Liver (tissue), 8 donors: ENCODE measurements at regions not wholly inside any gene's neighbourhood (a gene's known extent, or its start where the extent isn't known, plus 50 kb on each side); places are given as distances from the start of the nearest gene placed in this dataset.

ENCODE experiments used
- DNase-seq: peaks from one replicate; pipeline ENCODE4 v3.0.0-alpha.2; 2017; ENCODE audit warnings: low spot score
- H3K27ac ChIP-seq, 2 donors: one replicate each; pipeline ENCODE4 v1.7.0; 2013; ENCODE audit warnings: inconsistent platforms in 2 of 2, low read length in 2 of 2, control low read depth in 1 of 2, low read depth in 1 of 2, mild to moderate bottlenecking in 1 of 2
- H3K27me3 ChIP-seq, 4 donors: one replicate each; pipeline versions ENCODE4 v1.6.1 to v1.7.0; 2013; ENCODE audit warnings: low read length in 3 of 4, inconsistent platforms in 1 of 4, mild to moderate bottlenecking in 1 of 4, moderate library complexity in 1 of 4; ENCODE audit not compliant: control insufficient read depth in 4 of 4, insufficient read depth in 4 of 4
- H3K36me3 ChIP-seq, 4 donors: one replicate each; pipeline versions ENCODE4 v1.6.1 to v1.7.0; 2013; ENCODE audit warnings: low read length in 3 of 4, mild to moderate bottlenecking in 3 of 4, low read depth in 1 of 4, moderate library complexity in 1 of 4; ENCODE audit not compliant: control insufficient read depth in 4 of 4, insufficient read depth in 3 of 4
- H3K4me1 ChIP-seq, 4 donors: one replicate each; pipeline versions ENCODE4 v1.6.1 to v1.7.0; 2013; ENCODE audit warnings: low read length in 3 of 4, mild to moderate bottlenecking in 3 of 4, moderate library complexity in 1 of 4; ENCODE audit not compliant: control insufficient read depth in 4 of 4, insufficient read depth in 4 of 4
- H3K4me3 ChIP-seq, 3 donors: one replicate each; pipeline versions ENCODE4 v1.6.1 to v1.7.0; 2013; ENCODE audit warnings: low read length in 3 of 3, control low read depth in 1 of 3, low read depth in 1 of 3, mild to moderate bottlenecking in 1 of 3
- H3K9ac ChIP-seq, 2 donors: one replicate each; pipeline ENCODE4 v1.7.0; 2013; ENCODE audit warnings: low read length in 2 of 2, mild to moderate bottlenecking in 2 of 2, moderate library complexity in 2 of 2, control low read depth in 1 of 2, low read depth in 1 of 2
- H3K9me3 ChIP-seq, 4 donors: one replicate each; pipeline versions ENCODE4 v1.6.1 to v1.7.0; 2013; ENCODE audit warnings: low read length in 3 of 4; ENCODE audit not compliant: control insufficient read depth in 4 of 4
- EGR1 ChIP-seq, 2 donors: IDR thresholded peaks; 2 replicates each; pipeline ENCODE4 v1.6.1; 2016 to 2018; ENCODE audit warnings: antibody characterized with exemption in 2 of 2, low read depth in 2 of 2
- FOXA1 ChIP-seq: IDR thresholded peaks from 2 replicates; pipeline ENCODE4 v1.6.1; 2016; ENCODE audit warnings: antibody characterized with exemption
- FOXA2 ChIP-seq: IDR thresholded peaks from 2 replicates; pipeline ENCODE4 v1.6.1; 2016; ENCODE audit warnings: antibody characterized with exemption
- HNF4A ChIP-seq, 2 donors: conservative IDR thresholded peaks; 2 replicates each; pipeline ENCODE4 v1.6.1; 2016; ENCODE audit warnings: antibody characterized with exemption in 2 of 2, mild to moderate bottlenecking in 2 of 2
- HNF4G ChIP-seq: IDR thresholded peaks from 2 replicates; pipeline ENCODE4 v1.6.1; 2016; ENCODE audit warnings: antibody characterized with exemption
- JUND ChIP-seq, 2 donors: IDR thresholded peaks; 2 replicates each; pipeline ENCODE4 v1.6.1; 2016; ENCODE audit warnings: antibody characterized with exemption in 2 of 2
- NR2F2 ChIP-seq: IDR thresholded peaks from 2 replicates; pipeline ENCODE4 v1.6.1; 2016; ENCODE audit warnings: antibody characterized with exemption
- RAD21 ChIP-seq, 2 donors: IDR thresholded peaks; 2 replicates each; pipeline ENCODE4 v1.6.1; 2016; ENCODE audit warnings: antibody characterized with exemption in 2 of 2, mild to moderate bottlenecking in 2 of 2
- RXRA ChIP-seq, 2 donors: IDR thresholded peaks; 2 replicates each; pipeline ENCODE4 v1.6.1; 2017 to 2018; ENCODE audit warnings: antibody characterized with exemption in 2 of 2, mild to moderate bottlenecking in 1 of 2
- SP1 ChIP-seq: IDR thresholded peaks from 2 replicates; pipeline ENCODE4 v1.6.1; 2018; ENCODE audit warnings: antibody characterized with exemption, mild to moderate bottlenecking
- TAF1 ChIP-seq: conservative IDR thresholded peaks from 2 replicates; pipeline ENCODE4 v1.6.1; 2016; ENCODE audit warnings: antibody characterized with exemption, mild to moderate bottlenecking
- YY1 ChIP-seq: IDR thresholded peaks from 2 replicates; pipeline ENCODE4 v1.6.1; 2016; ENCODE audit warnings: antibody characterized with exemption, mild to moderate bottlenecking
- WGBS: extraction: QIAGEN DNeasy Blood & Tissue Kit; methylation state at CpG from one replicate; pipeline ENCODE4 v1.1.7; 2013; 5-methylcytosine and 5-hydroxymethylcytosine counted together
- TF ChIP-seq, protein P1 (sequence below): IDR thresholded peaks from 2 replicates; pipeline ENCODE4 v1.6.1; 2016; ENCODE audit warnings: antibody characterized with exemption
- TF ChIP-seq, protein P2 (sequence below): IDR thresholded peaks from 2 replicates; pipeline ENCODE4 v1.6.1; 2016; ENCODE audit warnings: antibody characterized with exemption
- TF ChIP-seq, protein P3 (sequence below): IDR thresholded peaks from 2 replicates; pipeline ENCODE4 v1.6.1; 2016; ENCODE audit warnings: antibody characterized with exemption, mild to moderate bottlenecking
- TF ChIP-seq, protein P4 (sequence below): IDR thresholded peaks from 2 replicates; pipeline ENCODE4 v1.6.1; 2016; ENCODE audit warnings: antibody characterized with exemption
- TF ChIP-seq, protein P5 (sequence below): fragments of 150-350 bp; IDR thresholded peaks from 2 replicates; pipeline ENCODE4 v1.5.1; 2017; ENCODE audit warnings: improper control_type of control experiment, low read depth, low read length; ENCODE audit not compliant: missing input control
- donor health status: healthy.
- donor health status: healthy.
- donor health status: healthy.
- donor health status: healthy.
- donor health status: healthy.

DNA sequence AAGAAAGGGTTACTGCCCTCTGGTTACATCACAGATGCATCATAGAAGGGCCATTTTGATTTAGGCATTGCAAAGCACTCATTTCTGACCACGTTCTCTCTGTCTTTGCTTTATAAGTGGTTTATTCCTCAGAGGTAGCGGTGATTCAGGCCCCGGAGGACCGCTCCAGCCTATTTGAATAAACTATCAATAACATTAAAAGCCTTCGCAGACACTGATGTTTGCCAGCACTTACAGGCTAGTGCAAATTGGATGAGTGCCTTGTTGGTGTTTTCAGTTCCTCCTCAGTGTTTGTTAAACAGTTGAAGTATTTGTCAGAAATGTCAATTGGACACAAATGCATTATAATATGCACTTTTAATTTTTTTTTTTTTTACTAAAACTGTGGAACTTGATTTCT, 120.2 kb downstream of the RXFP2 start:
- Histone ChIP-seq H3K27me3 (no peaks in the 10 kb centered on the region), H3K36me3 (no peaks in the 10 kb centered on the region), H3K4me3 (no peak overlapping the region), H3K4me1 (peaks cover 3 to 24% (median 13%) of the 10 kb centered on the region in 4 donors), H3K9me3 (no peaks in the 10 kb centered on the region), H3K27ac (peak overlapping the region; percentile 33 to 40), H3K9ac (no peak overlapping the region)
- TF ChIP-seq RXRA (IDR thresholded peaks at IDR 0.05) (no peak), HNF4G (no peak), FOXA1 (no peak), HNF4A (conservative IDR thresholded peaks at IDR 0.05) (no peak), YY1 (no peak), NR2F2 (no peak), TAF1 (no peak)
- TF ChIP-seq, protein P1, sequence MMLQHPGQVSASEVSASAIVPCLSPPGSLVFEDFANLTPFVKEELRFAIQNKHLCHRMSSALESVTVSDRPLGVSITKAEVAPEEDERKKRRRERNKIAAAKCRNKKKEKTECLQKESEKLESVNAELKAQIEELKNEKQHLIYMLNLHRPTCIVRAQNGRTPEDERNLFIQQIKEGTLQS = no peak
- TF ChIP-seq, protein P2, sequence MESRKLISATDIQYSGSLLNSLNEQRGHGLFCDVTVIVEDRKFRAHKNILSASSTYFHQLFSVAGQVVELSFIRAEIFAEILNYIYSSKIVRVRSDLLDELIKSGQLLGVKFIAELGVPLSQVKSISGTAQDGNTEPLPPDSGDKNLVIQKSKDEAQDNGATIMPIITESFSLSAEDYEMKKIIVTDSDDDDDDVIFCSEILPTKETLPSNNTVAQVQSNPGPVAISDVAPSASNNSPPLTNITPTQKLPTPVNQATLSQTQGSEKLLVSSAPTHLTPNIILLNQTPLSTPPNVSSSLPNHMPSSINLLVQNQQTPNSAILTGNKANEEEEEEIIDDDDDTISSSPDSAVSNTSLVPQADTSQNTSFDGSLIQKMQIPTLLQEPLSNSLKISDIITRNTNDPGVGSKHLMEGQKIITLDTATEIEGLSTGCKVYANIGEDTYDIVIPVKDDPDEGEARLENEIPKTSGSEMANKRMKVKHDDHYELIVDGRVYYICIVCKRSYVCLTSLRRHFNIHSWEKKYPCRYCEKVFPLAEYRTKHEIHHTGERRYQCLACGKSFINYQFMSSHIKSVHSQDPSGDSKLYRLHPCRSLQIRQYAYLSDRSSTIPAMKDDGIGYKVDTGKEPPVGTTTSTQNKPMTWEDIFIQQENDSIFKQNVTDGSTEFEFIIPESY = no peak
- TF ChIP-seq, protein P3, sequence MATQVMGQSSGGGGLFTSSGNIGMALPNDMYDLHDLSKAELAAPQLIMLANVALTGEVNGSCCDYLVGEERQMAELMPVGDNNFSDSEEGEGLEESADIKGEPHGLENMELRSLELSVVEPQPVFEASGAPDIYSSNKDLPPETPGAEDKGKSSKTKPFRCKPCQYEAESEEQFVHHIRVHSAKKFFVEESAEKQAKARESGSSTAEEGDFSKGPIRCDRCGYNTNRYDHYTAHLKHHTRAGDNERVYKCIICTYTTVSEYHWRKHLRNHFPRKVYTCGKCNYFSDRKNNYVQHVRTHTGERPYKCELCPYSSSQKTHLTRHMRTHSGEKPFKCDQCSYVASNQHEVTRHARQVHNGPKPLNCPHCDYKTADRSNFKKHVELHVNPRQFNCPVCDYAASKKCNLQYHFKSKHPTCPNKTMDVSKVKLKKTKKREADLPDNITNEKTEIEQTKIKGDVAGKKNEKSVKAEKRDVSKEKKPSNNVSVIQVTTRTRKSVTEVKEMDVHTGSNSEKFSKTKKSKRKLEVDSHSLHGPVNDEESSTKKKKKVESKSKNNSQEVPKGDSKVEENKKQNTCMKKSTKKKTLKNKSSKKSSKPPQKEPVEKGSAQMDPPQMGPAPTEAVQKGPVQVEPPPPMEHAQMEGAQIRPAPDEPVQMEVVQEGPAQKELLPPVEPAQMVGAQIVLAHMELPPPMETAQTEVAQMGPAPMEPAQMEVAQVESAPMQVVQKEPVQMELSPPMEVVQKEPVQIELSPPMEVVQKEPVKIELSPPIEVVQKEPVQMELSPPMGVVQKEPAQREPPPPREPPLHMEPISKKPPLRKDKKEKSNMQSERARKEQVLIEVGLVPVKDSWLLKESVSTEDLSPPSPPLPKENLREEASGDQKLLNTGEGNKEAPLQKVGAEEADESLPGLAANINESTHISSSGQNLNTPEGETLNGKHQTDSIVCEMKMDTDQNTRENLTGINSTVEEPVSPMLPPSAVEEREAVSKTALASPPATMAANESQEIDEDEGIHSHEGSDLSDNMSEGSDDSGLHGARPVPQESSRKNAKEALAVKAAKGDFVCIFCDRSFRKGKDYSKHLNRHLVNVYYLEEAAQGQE = no peak
- TF ChIP-seq, protein P4, sequence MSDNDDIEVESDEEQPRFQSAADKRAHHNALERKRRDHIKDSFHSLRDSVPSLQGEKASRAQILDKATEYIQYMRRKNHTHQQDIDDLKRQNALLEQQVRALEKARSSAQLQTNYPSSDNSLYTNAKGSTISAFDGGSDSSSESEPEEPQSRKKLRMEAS = no peak
- WGBS = 35% methylated on average over 5 of the region's 5 CpGs
- no peak for DNase-seq

DNA sequence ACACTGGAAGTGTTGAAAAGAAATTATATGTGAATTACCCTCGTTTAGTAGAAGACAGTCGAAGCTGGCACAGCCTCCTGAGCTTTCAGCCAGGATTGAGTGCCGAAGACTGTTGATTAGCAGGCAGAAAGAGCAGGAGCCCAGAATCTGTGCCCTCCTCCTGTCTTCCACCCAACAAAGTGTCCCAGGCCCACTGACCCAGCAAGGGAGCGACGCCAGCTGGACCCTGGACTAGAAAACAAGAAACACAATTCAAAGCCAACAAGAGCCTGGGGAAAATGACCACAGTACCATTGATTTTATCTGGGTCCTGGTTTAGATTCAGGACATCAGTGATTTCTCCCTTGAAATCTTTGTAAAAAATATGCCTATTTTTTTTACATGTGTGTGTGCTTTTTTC, 120.7 kb downstream of the RXFP2 start:
- WGBS = 27% methylated on average over 5 of the region's 5 CpGs
- Histone ChIP-seq H3K9me3 (no peaks in the 10 kb centered on the region), H3K36me3 (no peaks in the 10 kb centered on the region), H3K9ac (no peak overlapping the region), H3K4me1 (peaks cover 3 to 24% (median 13%) of the 10 kb centered on the region in 4 donors), H3K27me3 (no peaks in the 10 kb centered on the region), H3K4me3 (no peak overlapping the region), H3K27ac (peak overlapping the region; percentile 33 to 40)
- no peak for DNase-seq
- TF ChIP-seq, protein P2 = no peak
- no peak for TF ChIP-seq JUND (IDR thresholded peaks at IDR 0.05)
- TF ChIP-seq, protein P3 = no peak
- TF ChIP-seq NR2F2 = no peak
- TF ChIP-seq, protein P4 = no peak
- no peak for TF ChIP-seq YY1
- no peak for TF ChIP-seq FOXA1
- TF ChIP-seq RAD21 (IDR thresholded peaks at IDR 0.05) = no peak
- TF ChIP-seq, protein P1 = no peak
- no peak for TF ChIP-seq HNF4G
- TF ChIP-seq RXRA (IDR thresholded peaks at IDR 0.05) = peak in 1 of 2 donors; percentile 21
- TF ChIP-seq FOXA2 = no peak
- TF ChIP-seq HNF4A (conservative IDR thresholded peaks at IDR 0.05) = peak; percentile 67 to 71
- TF ChIP-seq EGR1 (IDR thresholded peaks at IDR 0.05; ENCODE audit: low read depth in 2 of 2) = no peak
- TF ChIP-seq SP1 = peak; percentile 22
- no peak for TF ChIP-seq TAF1
- TF ChIP-seq, protein P5, sequence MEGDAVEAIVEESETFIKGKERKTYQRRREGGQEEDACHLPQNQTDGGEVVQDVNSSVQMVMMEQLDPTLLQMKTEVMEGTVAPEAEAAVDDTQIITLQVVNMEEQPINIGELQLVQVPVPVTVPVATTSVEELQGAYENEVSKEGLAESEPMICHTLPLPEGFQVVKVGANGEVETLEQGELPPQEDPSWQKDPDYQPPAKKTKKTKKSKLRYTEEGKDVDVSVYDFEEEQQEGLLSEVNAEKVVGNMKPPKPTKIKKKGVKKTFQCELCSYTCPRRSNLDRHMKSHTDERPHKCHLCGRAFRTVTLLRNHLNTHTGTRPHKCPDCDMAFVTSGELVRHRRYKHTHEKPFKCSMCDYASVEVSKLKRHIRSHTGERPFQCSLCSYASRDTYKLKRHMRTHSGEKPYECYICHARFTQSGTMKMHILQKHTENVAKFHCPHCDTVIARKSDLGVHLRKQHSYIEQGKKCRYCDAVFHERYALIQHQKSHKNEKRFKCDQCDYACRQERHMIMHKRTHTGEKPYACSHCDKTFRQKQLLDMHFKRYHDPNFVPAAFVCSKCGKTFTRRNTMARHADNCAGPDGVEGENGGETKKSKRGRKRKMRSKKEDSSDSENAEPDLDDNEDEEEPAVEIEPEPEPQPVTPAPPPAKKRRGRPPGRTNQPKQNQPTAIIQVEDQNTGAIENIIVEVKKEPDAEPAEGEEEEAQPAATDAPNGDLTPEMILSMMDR = no peak
